Duodenal mucosa (tissue), 2 donors: ENCODE measurements at regions not wholly inside any gene's neighbourhood (a gene's known extent, or its start where the extent isn't known, plus 50 kb on each side); places are given as distances from the start of the nearest gene placed in this dataset.

ENCODE experiments used
- H3K27ac ChIP-seq: one replicate; pipeline ENCODE4 v1.7.0; 2013; ENCODE audit warnings: low read depth, low read length
- H3K27me3 ChIP-seq, 2 donors: one replicate each; pipeline ENCODE4 v1.7.0; 2013; ENCODE audit warnings: low read length in 2 of 2, control low read depth in 1 of 2; ENCODE audit not compliant: insufficient read depth in 2 of 2, control insufficient read depth in 1 of 2
- H3K36me3 ChIP-seq, 2 donors: one replicate each; pipeline ENCODE4 v1.7.0; 2013; ENCODE audit warnings: low read length in 2 of 2, control low read depth in 1 of 2; ENCODE audit not compliant: insufficient read depth in 2 of 2, control insufficient read depth in 1 of 2
- H3K4me1 ChIP-seq, 2 donors: one replicate each; pipeline ENCODE4 v1.7.0; 2013; ENCODE audit warnings: low read length in 2 of 2, control low read depth in 1 of 2; ENCODE audit not compliant: insufficient read depth in 2 of 2, control insufficient read depth in 1 of 2
- H3K4me3 ChIP-seq, 2 donors: one replicate each; pipeline ENCODE4 v1.7.0; 2013; ENCODE audit warnings: low read length in 2 of 2, low read depth in 1 of 2
- H3K9ac ChIP-seq, 2 donors: one replicate each; pipeline ENCODE4 v1.7.0; 2013; ENCODE audit warnings: low read length in 2 of 2, low read depth in 1 of 2
- H3K9me3 ChIP-seq, 2 donors: one replicate each; pipeline ENCODE4 v1.7.0; 2013; ENCODE audit warnings: low read length in 2 of 2, control low read depth in 1 of 2; ENCODE audit not compliant: control insufficient read depth in 1 of 2

DNA sequence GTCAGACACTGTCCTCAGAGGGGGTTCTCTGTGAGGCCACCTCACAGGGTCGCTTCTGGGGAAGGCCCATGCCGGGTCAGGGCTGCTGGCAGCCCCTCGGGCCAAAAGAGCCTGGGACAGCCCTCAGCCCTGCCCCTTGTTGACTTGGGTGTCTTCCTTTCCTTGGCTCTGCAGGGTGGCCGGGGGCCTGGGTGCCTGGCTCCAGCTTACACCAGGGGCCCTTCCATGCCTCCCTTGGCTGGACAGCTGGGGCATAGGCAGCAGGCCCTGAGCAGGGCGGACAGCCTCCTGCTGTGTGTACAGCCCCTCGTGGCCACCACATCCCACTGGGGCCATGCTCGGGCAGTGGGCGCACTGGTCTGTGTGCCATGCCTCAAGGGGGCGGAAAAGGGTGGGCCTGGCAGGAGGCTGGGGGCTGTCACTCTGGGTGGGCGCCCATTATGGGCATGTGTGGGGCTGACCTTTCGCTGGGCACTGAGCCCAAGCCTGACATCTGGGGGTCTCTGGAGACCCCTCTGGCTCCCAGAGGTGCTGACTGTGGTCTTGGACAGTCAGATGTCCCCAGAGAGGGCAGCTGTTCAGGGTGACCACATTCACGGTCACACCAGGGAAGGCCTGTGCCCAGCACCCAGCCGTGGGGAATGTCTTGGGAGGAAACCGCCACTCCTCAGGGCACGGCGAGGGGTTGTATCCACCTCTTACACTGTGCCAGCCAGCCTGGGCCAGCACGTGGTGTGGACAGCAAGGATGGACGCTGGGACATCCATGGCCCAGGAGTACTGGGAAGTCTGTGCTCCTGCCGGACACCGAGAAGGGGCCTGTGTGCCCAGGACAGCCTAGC is 313.3 kb downstream of the TMEM121 start:
- no peaks in the 10 kb centered on the region for H3K27me3 ChIP-seq
- H3K36me3 ChIP-seq, result no peaks in the 10 kb centered on the region
- H3K9ac ChIP-seq, result no peak overlapping the region
- H3K9me3 ChIP-seq, result no peaks in the 10 kb centered on the region
- no peaks in the 10 kb centered on the region for H3K4me1 ChIP-seq
- no peak overlapping the region for H3K27ac ChIP-seq
- H3K4me3 ChIP-seq, result no peak overlapping the region

DNA sequence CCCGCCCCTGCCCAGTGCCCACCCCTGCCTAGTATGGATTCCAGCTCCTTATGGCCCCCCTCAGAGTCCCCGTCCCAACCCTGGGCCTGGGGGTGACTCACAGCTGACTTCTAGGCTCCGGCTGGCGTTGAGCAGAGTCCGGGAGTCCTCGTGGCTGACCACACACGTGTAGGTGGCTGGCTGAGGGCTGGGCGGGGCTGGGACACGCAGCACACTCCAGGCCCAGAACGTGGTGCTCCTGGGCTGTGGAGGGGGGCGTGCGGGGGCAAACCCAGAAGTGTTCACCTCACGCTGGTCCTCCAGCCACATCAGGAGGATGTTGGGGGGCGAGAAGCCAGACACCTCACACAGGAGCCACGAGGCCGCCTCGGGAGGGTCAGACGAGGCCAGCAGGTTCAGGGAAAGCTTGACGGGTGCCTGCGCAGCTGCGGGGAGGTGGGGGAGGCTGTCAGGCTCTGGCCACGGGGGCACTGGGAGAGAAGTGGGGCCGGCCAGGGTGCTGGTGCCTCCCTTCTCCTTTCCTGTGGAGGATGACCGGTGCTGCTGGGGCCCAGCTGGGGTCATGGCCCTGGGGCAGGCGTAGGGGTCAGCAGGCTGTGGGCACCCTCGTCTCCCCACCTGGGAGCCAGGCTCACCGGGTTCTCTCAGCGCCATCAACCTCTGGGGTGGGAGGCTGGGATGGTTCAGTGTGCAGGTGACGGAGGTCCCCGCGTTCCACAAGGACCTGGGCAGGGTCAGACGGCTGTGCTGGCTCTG is 314.1 kb downstream of the TMEM121 start:
- no peaks in the 10 kb centered on the region for H3K9me3 ChIP-seq
- no peak overlapping the region for H3K27ac ChIP-seq
- no peak overlapping the region for H3K4me3 ChIP-seq
- H3K36me3 ChIP-seq, result no peaks in the 10 kb centered on the region
- no peaks in the 10 kb centered on the region for H3K4me1 ChIP-seq
- H3K9ac ChIP-seq, result no peak overlapping the region
- no peaks in the 10 kb centered on the region for H3K27me3 ChIP-seq

DNA sequence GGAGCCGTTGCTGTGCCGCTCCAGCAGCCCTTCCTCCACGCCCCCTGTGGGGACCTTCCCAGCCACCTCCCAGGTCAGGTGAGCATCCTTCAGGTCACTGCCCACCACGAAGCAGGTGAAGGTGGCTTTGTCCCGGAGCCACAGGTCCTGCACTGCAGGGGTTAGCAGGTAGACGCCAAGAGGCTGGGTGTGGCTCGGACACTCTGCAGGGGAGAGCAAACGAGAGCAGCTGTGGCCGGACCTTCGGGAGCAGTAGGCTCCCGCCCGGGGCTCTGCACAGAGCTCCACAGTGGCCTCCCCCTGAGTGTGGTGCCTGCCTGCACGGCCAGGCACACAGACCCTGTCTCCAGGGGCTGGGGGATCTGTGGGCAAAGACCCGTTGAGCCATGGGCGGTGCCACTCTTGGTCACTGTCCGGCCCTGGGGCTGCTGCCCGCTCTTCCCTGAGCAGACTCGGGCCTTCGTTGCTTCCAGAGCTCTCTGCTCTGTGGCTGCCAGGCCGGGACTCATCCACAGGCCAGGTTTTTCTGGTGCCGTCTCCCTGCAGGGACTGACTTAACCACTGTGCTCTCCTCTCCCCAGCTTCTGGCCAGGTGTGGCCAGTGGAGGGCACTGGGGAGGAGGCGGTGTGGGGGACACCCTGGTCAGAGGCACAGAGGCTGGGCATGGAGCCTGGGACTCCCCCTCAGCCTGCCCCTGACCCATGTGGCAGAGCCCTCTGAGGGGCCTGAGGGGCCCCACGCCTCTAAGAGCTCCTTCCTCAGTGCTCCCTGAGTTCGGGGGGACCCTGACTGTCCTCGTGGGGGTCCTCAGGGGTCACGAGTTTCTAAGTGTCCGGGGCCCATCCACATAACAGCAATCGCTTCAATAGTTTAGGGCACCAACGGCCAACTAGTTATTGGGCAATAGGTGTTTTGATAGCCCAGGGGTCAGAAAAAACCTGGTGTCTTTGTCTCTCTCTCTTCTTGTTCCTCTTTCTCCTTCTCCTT is 314.9 kb downstream of the TMEM121 start:
- Histone ChIP-seq H3K4me3 (no peak overlapping the region), H3K4me1 (no peaks in the 10 kb centered on the region), H3K9me3 (no peaks in the 10 kb centered on the region), H3K36me3 (no peaks in the 10 kb centered on the region), H3K27me3 (no peaks in the 10 kb centered on the region), H3K9ac (no peak overlapping the region), H3K27ac (no peak overlapping the region)

DNA sequence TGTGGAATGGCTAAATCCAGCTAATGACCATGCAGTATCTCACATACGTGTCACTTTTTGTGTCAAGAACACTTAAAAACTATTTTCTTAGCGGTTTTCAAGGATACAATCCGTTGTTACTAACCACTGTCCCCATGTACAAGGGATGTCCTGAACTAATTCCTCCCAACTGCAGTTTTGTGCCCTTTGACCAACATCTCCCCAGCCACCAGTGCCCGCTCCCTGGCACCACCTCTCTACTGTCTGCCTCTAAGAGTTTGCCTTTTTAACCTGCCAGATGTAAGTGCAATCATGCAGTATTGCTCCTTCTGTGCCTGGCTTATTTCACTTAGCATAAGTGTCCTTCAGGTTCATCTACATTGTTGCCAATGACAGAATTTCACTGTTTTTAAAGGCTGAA is 315.7 kb downstream of the TMEM121 start:
- Histone ChIP-seq H3K4me1 (no peaks in the 10 kb centered on the region), H3K9ac (no peak overlapping the region), H3K27ac (no peak overlapping the region), H3K27me3 (no peaks in the 10 kb centered on the region), H3K9me3 (no peaks in the 10 kb centered on the region), H3K4me3 (no peak overlapping the region), H3K36me3 (no peaks in the 10 kb centered on the region)

DNA sequence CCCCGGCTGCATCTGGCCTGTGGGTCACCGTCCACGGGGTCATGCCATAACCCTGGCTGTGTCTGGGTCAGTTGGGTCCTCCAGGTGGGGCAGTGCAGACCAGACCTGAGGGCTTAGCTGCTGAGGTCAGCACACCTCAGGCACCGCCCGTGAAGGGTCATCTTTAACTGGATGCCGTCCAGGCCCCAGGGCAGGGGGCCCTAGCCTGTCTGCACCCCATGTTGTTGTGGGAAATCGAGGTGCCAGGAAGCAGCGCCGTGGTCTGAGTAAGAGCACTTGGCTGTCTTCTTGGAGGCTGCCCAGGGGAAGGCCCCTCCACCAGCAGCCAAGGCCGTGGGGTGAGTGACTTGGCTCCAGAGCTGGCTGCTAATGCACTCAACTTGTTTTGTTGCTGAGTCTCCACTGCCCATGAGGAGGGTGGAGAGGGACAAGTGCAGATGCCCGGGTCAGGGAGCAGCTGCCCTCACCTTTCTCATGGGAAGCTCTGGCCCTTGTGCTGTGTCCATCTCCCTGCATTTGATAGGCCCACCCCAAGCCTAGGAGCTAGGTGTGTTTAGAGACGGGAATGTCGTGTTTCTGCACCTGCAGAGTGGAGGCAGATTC is 317.2 kb downstream of the TMEM121 start:
- Histone ChIP-seq H3K4me3 (no peak overlapping the region), H3K27ac (no peak overlapping the region), H3K36me3 (no peaks in the 10 kb centered on the region), H3K9ac (no peak overlapping the region), H3K4me1 (no peaks in the 10 kb centered on the region), H3K27me3 (no peaks in the 10 kb centered on the region), H3K9me3 (no peaks in the 10 kb centered on the region)

DNA sequence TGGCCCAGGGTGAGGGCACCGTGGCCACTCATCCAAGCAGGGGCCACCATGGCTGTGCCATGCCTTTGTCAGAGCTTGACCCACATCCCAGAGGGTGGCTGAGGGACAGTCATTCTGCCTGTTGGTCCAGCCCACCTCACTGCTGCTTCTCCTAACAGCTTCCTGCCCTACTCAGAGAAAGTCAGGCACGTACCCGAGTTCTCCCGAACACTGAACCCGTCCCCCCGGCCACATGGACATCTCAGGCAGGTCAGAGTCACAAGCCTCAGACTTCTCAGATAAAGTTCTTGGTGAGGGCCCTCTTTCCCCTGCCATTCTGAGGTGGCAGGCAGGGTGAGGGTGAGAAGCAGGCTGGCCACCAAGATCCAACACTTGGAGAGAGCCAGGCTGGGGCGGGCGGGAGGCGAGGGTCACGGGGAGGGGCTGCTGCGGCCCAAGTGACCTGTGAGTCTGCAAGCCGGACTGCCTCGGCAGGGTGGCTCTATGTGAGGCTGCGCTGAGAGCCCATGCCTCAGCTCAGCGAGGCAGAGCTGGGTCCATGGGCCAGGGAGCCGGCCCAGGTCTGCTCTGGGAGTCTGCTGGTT is 317.8 kb downstream of the TMEM121 start:
- Histone ChIP-seq H3K27ac (no peak overlapping the region), H3K27me3 (no peaks in the 10 kb centered on the region), H3K9me3 (no peaks in the 10 kb centered on the region), H3K9ac (no peak overlapping the region), H3K4me1 (no peaks in the 10 kb centered on the region), H3K4me3 (no peak overlapping the region), H3K36me3 (no peaks in the 10 kb centered on the region)

DNA sequence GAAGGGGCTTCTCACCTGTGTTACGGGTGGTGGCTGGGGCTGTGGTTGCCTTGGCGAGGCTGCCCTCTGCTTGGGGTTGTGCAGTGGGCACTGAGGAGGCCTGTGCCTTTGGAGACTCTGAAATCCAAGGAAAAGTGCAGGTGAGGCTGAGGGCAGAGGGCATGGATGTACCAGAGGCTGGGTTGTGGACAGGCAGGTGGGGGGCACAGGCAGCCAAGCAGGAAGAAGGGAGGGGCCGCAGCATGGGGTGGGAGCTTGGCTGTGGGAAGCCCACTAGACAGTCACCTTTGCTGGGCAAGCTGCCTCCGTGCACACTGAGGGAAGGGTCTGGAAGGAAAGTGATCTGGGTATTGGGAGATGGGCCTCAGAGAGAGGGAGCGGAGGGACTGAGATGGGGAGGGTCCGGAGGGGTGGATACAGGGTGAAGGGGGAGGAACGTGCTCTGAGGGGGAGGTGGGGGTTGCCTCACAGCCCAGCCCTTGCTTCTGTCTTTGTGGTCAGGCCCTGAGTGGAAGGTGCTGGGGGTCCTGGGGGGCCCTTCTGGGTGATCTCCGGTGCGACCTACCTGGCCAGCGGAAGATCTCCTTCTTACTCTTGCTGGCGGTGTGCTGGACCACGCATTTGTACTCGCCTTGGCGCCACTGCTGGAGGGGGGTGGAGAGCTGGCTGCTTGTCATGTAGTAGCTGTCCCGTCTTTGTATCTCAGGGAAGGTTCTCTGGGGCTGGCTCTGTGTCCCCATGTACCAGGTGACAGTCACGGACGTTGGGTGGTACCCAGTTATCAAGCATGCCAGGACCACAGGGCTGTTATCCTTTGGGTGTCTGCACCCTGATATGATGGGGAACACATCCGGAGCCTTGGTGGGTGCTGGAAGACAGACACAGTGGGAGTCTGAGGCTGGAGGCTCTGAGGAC is 318.7 kb downstream of the TMEM121 start:
- H3K36me3 ChIP-seq, result no peaks in the 10 kb centered on the region
- no peaks in the 10 kb centered on the region for H3K27me3 ChIP-seq
- H3K9me3 ChIP-seq, result no peaks in the 10 kb centered on the region
- H3K27ac ChIP-seq, result no peak overlapping the region
- H3K9ac ChIP-seq, result no peak overlapping the region
- no peaks in the 10 kb centered on the region for H3K4me1 ChIP-seq
- H3K4me3 ChIP-seq, result no peak overlapping the region

DNA sequence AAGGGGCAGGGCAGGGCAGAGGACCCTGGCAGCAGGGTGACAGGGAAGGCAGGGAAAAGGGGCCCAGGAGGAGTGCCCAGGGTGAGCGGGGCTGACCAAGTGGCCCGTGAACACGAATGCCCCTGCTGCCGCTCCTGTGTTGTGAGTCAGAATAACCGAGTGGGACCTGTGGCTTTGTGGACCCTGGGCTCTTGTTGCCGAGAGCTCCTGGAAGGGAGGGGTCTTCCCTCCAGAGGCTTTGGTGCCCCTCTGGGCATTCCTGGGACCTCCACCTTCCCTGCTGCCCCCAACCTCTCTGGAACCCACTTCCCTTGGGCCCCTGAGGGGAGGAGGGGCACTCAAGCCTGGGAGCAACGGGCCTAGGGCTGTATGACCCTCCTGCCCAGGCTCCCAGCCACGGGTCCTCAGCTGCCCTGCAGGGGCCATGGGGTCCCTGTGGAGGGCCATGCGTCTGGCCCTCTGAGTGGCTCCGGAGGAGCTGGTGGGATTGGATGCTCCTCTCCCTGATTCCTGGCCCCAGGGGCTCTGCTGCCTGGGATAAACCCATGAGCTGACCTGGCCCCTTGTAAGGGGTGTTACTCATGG is 319.4 kb downstream of the TMEM121 start:
- H3K9me3 ChIP-seq, result no peaks in the 10 kb centered on the region
- no peak overlapping the region for H3K9ac ChIP-seq
- H3K27me3 ChIP-seq, result no peaks in the 10 kb centered on the region
- H3K36me3 ChIP-seq, result no peaks in the 10 kb centered on the region
- H3K4me1 ChIP-seq, result no peaks in the 10 kb centered on the region
- H3K4me3 ChIP-seq, result no peak overlapping the region
- H3K27ac ChIP-seq, result no peak overlapping the region
